HG02973 (cell line): ENCODE measurements at regions not wholly inside any gene's neighbourhood (a gene's known extent, or its start where the extent isn't known, plus 50 kb on each side); places are given as distances from the start of the nearest gene placed in this dataset.
"Not testable (repeated sequence)": the region's sequence is repeated elsewhere in the genome, so short reads cannot be mapped to it uniquely, and the experiment has no call there.

ENCODE experiments used
- ATAC-seq: cut with Tn5 transposase; IDR thresholded peaks from one replicate; pipeline ENCODE4 v1.9.1; 2021; ENCODE audit warnings: moderate library complexity; ENCODE audit not compliant: unreplicated experiment

GRCh38 chr5:144048259-144048856 is 122.1 kb downstream of the YIPF5 start:
- no peak for ATAC-seq

- ATAC-seq: not testable (repeated sequence)
These were observed 115.1 kb downstream of the YIPF5 start for GRCh38 chr5:144055391-144055790.

- not testable (repeated sequence) for ATAC-seq
These were observed 110.4 kb downstream of the YIPF5 start for GRCh38 chr5:144060091-144060490.

GRCh38 chr5:144060598-144060997 is 109.9 kb downstream of the YIPF5 start:
- no peak for ATAC-seq

- ATAC-seq: no peak
These were observed 104.7 kb downstream of the YIPF5 start for GRCh38 chr5:144065786-144066185.

GRCh38 chr5:144072518-144072927 is 97.9 kb downstream of the YIPF5 start:
- no peak for ATAC-seq

- ATAC-seq: no peak
These were observed 93.9 kb downstream of the YIPF5 start for GRCh38 chr5:144076521-144077083.

GRCh38 chr5:144083185-144083584 is 87.3 kb downstream of the YIPF5 start:
- ATAC-seq: no peak

GRCh38 chr5:144084971-144085370 is 85.5 kb downstream of the YIPF5 start:
- ATAC-seq: no peak

- no peak for ATAC-seq
These were observed 85.1 kb downstream of the YIPF5 start for GRCh38 chr5:144085381-144085780.

- no peak for ATAC-seq
These were observed 84.2 kb downstream of the YIPF5 start for GRCh38 chr5:144086295-144086694.

- no peak for ATAC-seq
These were observed 82.9 kb downstream of the YIPF5 start for GRCh38 chr5:144087576-144087975.

- no peak for ATAC-seq
These were observed 82.0 kb downstream of the YIPF5 start for GRCh38 chr5:144088206-144089064.

- ATAC-seq: no peak
These were observed 80.9 kb downstream of the YIPF5 start for GRCh38 chr5:144089401-144090021.

GRCh38 chr5:144092508-144092907 is 78.0 kb downstream of the YIPF5 start:
- ATAC-seq: no peak

GRCh38 chr5:144093400-144093799 is 77.1 kb downstream of the YIPF5 start:
- ATAC-seq: no peak

GRCh38 chr5:144093868-144094267 is 76.6 kb downstream of the YIPF5 start:
- ATAC-seq: no peak

- no peak for ATAC-seq
These were observed 69.8 kb downstream of the YIPF5 start for GRCh38 chr5:144100702-144101101.

- no peak for ATAC-seq
These were observed 68.8 kb downstream of the YIPF5 start for GRCh38 chr5:144101616-144102015.

GRCh38 chr5:144102361-144102760 is 68.1 kb downstream of the YIPF5 start:
- ATAC-seq: no peak

- no peak for ATAC-seq
These were observed 67.5 kb downstream of the YIPF5 start for GRCh38 chr5:144102979-144103378.
